Small intestine (tissue), 7 donors: ENCODE measurements at regions not wholly inside any gene's neighbourhood (a gene's known extent, or its start where the extent isn't known, plus 50 kb on each side); places are given as distances from the start of the nearest gene placed in this dataset.
"Not testable (repeated sequence)": the region's sequence is repeated elsewhere in the genome, so short reads cannot be mapped to it uniquely, and the experiment has no call there.

ENCODE experiments used
- DNase-seq, 2 donors: peaks; one replicate each; pipeline versions ENCODE4 v3.0.0 to v3.0.0-alpha.2; 2013
- FAIRE-seq: peaks from 2 replicates; lab custom pipeline; 2012; peaks lifted over from hg19 to GRCh38; lab: Jason Lieb, UNC
- H3K27ac ChIP-seq, 3 donors: one replicate each; pipeline ENCODE4 v1.5.1; 2013; ENCODE audit warnings: low read length in 2 of 3, mild to moderate bottlenecking in 2 of 3, control low read depth in 1 of 3, inconsistent platforms in 1 of 3, low read depth in 1 of 3, moderate library complexity in 1 of 3
- H3K27me3 ChIP-seq, 3 donors: one replicate each; pipeline ENCODE4 v1.6.1; 2013; ENCODE audit warnings: low read length in 3 of 3, inconsistent platforms in 1 of 3; ENCODE audit not compliant: control insufficient read depth in 3 of 3, insufficient read depth in 3 of 3
- H3K36me3 ChIP-seq, 3 donors: one replicate each; pipeline ENCODE4 v1.6.1; 2013; ENCODE audit warnings: low read length in 3 of 3, inconsistent platforms in 1 of 3, low read depth in 1 of 3, mild to moderate bottlenecking in 1 of 3, moderate library complexity in 1 of 3; ENCODE audit not compliant: control insufficient read depth in 3 of 3, insufficient read depth in 2 of 3
- H3K4me1 ChIP-seq, 3 donors: one replicate each; pipeline ENCODE4 v1.6.1; 2013; ENCODE audit warnings: low read length in 2 of 3, inconsistent platforms in 1 of 3, low read depth in 1 of 3, mild to moderate bottlenecking in 1 of 3, moderate library complexity in 1 of 3; ENCODE audit not compliant: control insufficient read depth in 3 of 3, insufficient read depth in 2 of 3
- H3K4me3 ChIP-seq, 3 donors: one replicate each; pipeline ENCODE4 v1.5.1; 2013; ENCODE audit warnings: low read length in 3 of 3, control low read depth in 1 of 3, inconsistent platforms in 1 of 3, low read depth in 1 of 3, mild to moderate bottlenecking in 1 of 3, moderate library complexity in 1 of 3
- H3K9me3 ChIP-seq, 2 donors: one replicate each; pipeline ENCODE4 v1.6.1; 2013; ENCODE audit warnings: low read depth in 1 of 2, low read length in 1 of 2; ENCODE audit not compliant: control insufficient read depth in 2 of 2, insufficient read depth in 1 of 2
- WGBS, 3 donors: extraction: QIAGEN DNeasy Blood & Tissue Kit; methylation state at CpG; one replicate each; pipeline ENCODE4 v1.1.7; 2013; 5-methylcytosine and 5-hydroxymethylcytosine counted together
- donor health status: healthy with polysubstance abuse.
- donor health status: control.
- donor health status: control.
- donor health status: Bipolar disorder and iron deficiency.
- donor health status: healthy.

DNA sequence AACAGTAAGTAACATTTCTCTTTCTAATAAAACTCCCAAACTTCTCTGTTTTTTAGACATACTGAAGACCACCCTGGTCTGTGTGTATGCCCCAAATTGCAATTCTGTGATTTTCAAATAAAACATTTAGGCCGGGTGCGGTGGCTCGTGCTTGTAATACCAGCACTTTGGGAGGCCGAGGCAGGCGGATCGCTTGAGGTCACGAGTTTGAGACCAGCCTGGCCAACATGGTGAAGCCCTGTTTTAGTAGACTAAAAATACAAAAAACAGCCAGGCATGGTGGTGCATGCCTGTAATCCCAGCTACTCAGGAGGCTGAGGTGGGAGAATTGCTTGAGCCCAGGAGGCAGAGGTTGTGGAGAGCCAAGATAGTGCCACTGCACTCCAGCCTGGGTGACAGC, 368.5 kb downstream of the PTPRU start:
- not testable (repeated sequence) for H3K4me3 ChIP-seq, H3K9me3 ChIP-seq, H3K36me3 ChIP-seq, DNase-seq, H3K27me3 ChIP-seq, H3K27ac ChIP-seq, FAIRE-seq, H3K4me1 ChIP-seq
- 92 to 93% (median 92%) methylated on average over 7 of the region's 7 CpGs for WGBS, 3 donors

GRCh38 chr1:29603622-29604021, 367.3 kb downstream of the PTPRU start:
- Histone ChIP-seq H3K27me3 (peaks cover 0 to 2% (median 0%) of the 10 kb centered on the region in 3 donors), H3K9me3 (no peaks in the 10 kb centered on the region), H3K27ac (no peak overlapping the region), H3K4me3 (no peak overlapping the region), H3K36me3 (no peaks in the 10 kb centered on the region), H3K4me1 (no peaks in the 10 kb centered on the region)
- DNase-seq: no peak
- WGBS, 3 donors: 47 to 80% (median 61%) methylated on average over 2 of the region's 2 CpGs
- no peak for FAIRE-seq

DNA sequence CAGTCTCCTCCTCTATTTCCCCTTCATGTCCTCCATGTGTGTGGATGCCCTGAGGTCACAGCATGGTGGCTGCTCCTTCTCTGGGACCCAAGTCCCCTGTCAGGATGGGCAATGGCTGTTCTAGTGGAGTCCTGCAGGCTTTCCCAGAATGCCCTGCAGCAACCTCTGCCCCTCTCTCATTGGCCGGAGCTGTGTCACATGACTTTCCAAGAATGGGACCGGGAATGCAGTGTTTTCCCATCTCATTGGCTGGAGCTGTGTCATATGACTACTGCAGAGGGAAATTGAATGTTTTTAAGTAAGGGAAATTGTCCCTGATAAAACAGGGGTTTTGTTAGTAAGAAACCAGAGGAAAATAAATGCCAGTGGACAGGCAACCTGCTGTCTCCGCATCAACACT, 365.9 kb downstream of the PTPRU start:
- H3K36me3 ChIP-seq: no peaks in the 10 kb centered on the region
- 85 to 86% (median 85%) methylated on average over 3 of the region's 3 CpGs for WGBS, 3 donors
- no peaks in the 10 kb centered on the region for H3K4me1 ChIP-seq
- DNase-seq: no peak
- H3K27ac ChIP-seq: no peak overlapping the region
- peaks cover 0 to 2% (median 0%) of the 10 kb centered on the region in 3 donors for H3K27me3 ChIP-seq
- no peak overlapping the region for H3K4me3 ChIP-seq
- FAIRE-seq: no peak
- H3K9me3 ChIP-seq: no peaks in the 10 kb centered on the region

DNA sequence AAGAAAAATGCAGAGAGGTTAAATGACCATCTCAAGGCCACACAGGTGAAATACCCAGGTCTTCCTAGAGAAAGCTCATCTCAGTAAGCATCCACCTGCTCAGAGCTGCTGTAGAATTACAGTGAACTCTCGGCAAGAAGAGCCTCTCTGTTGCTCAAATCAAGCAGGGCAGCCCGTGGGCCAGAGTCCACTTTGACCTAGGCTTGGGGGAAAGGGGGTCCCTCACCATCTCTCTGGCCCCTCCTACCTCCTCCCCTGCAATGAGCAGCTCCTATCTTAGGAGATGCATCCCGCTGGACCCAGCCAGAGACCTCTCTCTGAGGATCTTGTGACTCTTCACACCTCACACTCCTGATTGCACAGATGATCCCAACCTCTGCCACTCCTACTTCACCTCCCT, 364.7 kb downstream of the PTPRU start:
- Histone ChIP-seq H3K27ac (no peak overlapping the region), H3K36me3 (no peaks in the 10 kb centered on the region), H3K4me1 (no peaks in the 10 kb centered on the region), H3K27me3 (peaks cover 0 to 2% (median 0%) of the 10 kb centered on the region in 3 donors), H3K4me3 (no peak overlapping the region), H3K9me3 (no peaks in the 10 kb centered on the region)
- 39 to 59% (median 47%) methylated on average over 3 of the region's 3 CpGs for WGBS, 3 donors
- DNase-seq: no peak
- FAIRE-seq: no peak

- peaks cover 0 to 2% (median 0%) of the 10 kb centered on the region in 3 donors for H3K27me3 ChIP-seq
- DNase-seq (no peak), FAIRE-seq (no peak)
- no peaks in the 10 kb centered on the region for H3K9me3 ChIP-seq
- no peaks in the 10 kb centered on the region for H3K4me1 ChIP-seq
- H3K4me3 ChIP-seq: no peak overlapping the region
- H3K36me3 ChIP-seq: no peaks in the 10 kb centered on the region
- WGBS, 3 donors: 75 to 82% (median 78%) methylated on average over 3 of the region's 3 CpGs
- H3K27ac ChIP-seq: no peak overlapping the region
These were observed 363.5 kb downstream of the PTPRU start for GRCh38 chr1:29599826-29600225.

- Histone ChIP-seq H3K36me3 (no peaks in the 10 kb centered on the region), H3K4me3 (no peak overlapping the region), H3K27me3 (peaks cover 0 to 2% (median 0%) of the 10 kb centered on the region in 3 donors), H3K9me3 (no peaks in the 10 kb centered on the region), H3K27ac (no peak overlapping the region), H3K4me1 (no peaks in the 10 kb centered on the region)
- WGBS, 3 donors: 78 to 87% (median 82%) methylated on average over 5 of the region's 5 CpGs
- FAIRE-seq (no peak), DNase-seq (no peak)
These were observed 362.7 kb downstream of the PTPRU start for GRCh38 chr1:29599071-29599470.

GRCh38 chr1:29597861-29598260, 361.5 kb downstream of the PTPRU start:
- Histone ChIP-seq H3K27me3 (peaks cover 0 to 2% (median 0%) of the 10 kb centered on the region in 3 donors), H3K27ac (no peak overlapping the region), H3K36me3 (no peaks in the 10 kb centered on the region), H3K4me3 (no peak overlapping the region), H3K9me3 (no peaks in the 10 kb centered on the region), H3K4me1 (no peaks in the 10 kb centered on the region)
- DNase-seq (no peak), FAIRE-seq (no peak)
- 44 to 63% (median 50%) methylated on average over 5 of the region's 5 CpGs for WGBS, 3 donors

- no peak for DNase-seq
- FAIRE-seq: no peak
- Histone ChIP-seq H3K9me3 (no peaks in the 10 kb centered on the region), H3K36me3 (no peaks in the 10 kb centered on the region), H3K4me1 (no peaks in the 10 kb centered on the region), H3K4me3 (no peak overlapping the region), H3K27me3 (no peaks in the 10 kb centered on the region), H3K27ac (no peak overlapping the region)
- WGBS, 3 donors: 55 to 70% (median 61%) methylated on average over 4 of the region's 4 CpGs
These were observed 357.5 kb downstream of the PTPRU start for GRCh38 chr1:29593601-29594382.

DNA sequence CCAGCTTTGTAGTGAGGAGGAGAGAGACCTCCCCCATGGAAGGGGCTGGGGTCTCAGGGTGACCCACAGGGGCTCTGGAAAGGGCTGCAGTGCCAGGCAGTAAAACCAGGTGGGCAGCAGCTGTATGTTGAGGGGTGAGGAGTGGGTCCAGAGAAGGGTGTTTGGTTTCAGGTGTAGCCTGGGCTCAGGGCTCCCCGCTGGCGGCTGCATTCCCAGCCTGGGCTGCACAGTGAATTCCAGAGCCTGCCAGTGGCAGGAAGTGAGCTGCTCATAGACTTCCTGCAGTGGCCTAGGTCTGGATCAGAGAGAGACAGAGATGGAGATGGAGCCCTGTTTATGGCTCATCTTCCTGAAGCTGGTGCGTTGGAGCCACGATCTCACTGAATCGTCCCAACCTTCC, 356.4 kb downstream of the PTPRU start:
- Histone ChIP-seq H3K36me3 (no peaks in the 10 kb centered on the region), H3K9me3 (no peaks in the 10 kb centered on the region), H3K4me1 (no peaks in the 10 kb centered on the region), H3K27ac (no peak overlapping the region), H3K4me3 (no peak overlapping the region), H3K27me3 (no peaks in the 10 kb centered on the region)
- DNase-seq (no peak), FAIRE-seq (no peak)
- WGBS, 3 donors: 45 to 57% (median 54%) methylated on average over 5 of the region's 5 CpGs
